IMR-90 (cell line): ENCODE measurements at regions not wholly inside any gene's neighbourhood (a gene's known extent, or its start where the extent isn't known, plus 50 kb on each side); places are given as distances from the start of the nearest gene placed in this dataset.

Experiments
- BHLHE40 ChIP-seq: fragments of 150-350 bp; IDR thresholded peaks from 2 replicates; pipeline ENCODE4 v1.6.1; 2016; ENCODE audit warnings: mild to moderate bottlenecking, low read depth, low read length
- CEBPB ChIP-seq: IDR thresholded peaks from 2 replicates; pipeline ENCODE4 v1.6.1; 2012; ENCODE audit warnings: low read depth, low read length, improper control_type of control experiment
- CHD1 ChIP-seq: IDR thresholded peaks from 2 replicates; pipeline ENCODE4 v1.6.1; 2012; ENCODE audit warnings: low read depth, low read length, improper control_type of control experiment
- CTCF ChIP-seq: conservative IDR thresholded peaks from 2 replicates; pipeline ENCODE4 v1.5.1; 2012; ENCODE audit warnings: mild to moderate bottlenecking, low read depth, low read length, improper control_type of control experiment
- FOS ChIP-seq: fragments of 150-350 bp; IDR thresholded peaks from 2 replicates; pipeline ENCODE4 v1.6.1; 2016; ENCODE audit warnings: low read depth, low read length
- MAFK ChIP-seq: IDR thresholded peaks from 2 replicates; pipeline ENCODE4 v1.6.1; 2012; ENCODE audit warnings: low read depth, low read length, improper control_type of control experiment
- POLR2A ChIP-seq: IDR thresholded peaks from 2 replicates; pipeline ENCODE4 v1.6.1; 2012; ENCODE audit warnings: mild to moderate bottlenecking, low read depth, low read length
- RAD21 ChIP-seq: IDR thresholded peaks from 2 replicates; pipeline ENCODE4 v1.6.1; 2012; ENCODE audit warnings: low read length, improper control_type of control experiment
- RFX5 ChIP-seq: IDR thresholded peaks from 2 replicates; pipeline ENCODE4 v1.8.0; 2012; ENCODE audit warnings: low read depth, mild to moderate bottlenecking, low read length, moderate library complexity

GRCh38 chr4:117641519-117641918 is 392.8 kb upstream of the NDST3 start:
- TF ChIP-seq RAD21 (no peak), CHD1 (no peak), CTCF (no peak), RFX5 (no peak), CEBPB (no peak), FOS (no peak), MAFK (no peak), BHLHE40 (no peak), POLR2A (no peak)
